GF-D8 (cell line): ENCODE measurements at regions not wholly inside any gene's neighbourhood (a gene's known extent, or its start where the extent isn't known, plus 50 kb on each side); places are given as distances from the start of the nearest gene placed in this dataset.

ENCODE experiments used
- DNase-seq: peaks from one replicate; lab custom pipeline; 2025; lab: John Stamatoyannopoulos, UW

- no peak for DNase-seq
These were observed 309.8 kb downstream of the AHR start for GRCh38 chr7:17608114-17608833.

- DNase-seq: no peak
These were observed 313.2 kb downstream of the AHR start for GRCh38 chr7:17611611-17612010.

- no peak for DNase-seq
These were observed 315.0 kb downstream of the AHR start for GRCh38 chr7:17613338-17614041.

- no peak for DNase-seq
These were observed 318.9 kb downstream of the AHR start for GRCh38 chr7:17617380-17617779.

- DNase-seq: no peak
These were observed 319.6 kb downstream of the AHR start for GRCh38 chr7:17617857-17618651.

GRCh38 chr7:17618652-17618974 lies 320.2 kb downstream of the AHR start:
- no peak for DNase-seq

GRCh38 chr7:17619196-17619818 lies 320.9 kb downstream of the AHR start:
- no peak for DNase-seq

GRCh38 chr7:17620566-17620965 lies 319.7 kb downstream of the SNX13 start:
- DNase-seq: no peak

GRCh38 chr7:17622451-17622850 lies 317.8 kb downstream of the SNX13 start:
- DNase-seq: no peak

GRCh38 chr7:17623546-17624185 lies 316.6 kb downstream of the SNX13 start:
- no peak for DNase-seq

- no peak for DNase-seq
These were observed 315.9 kb downstream of the SNX13 start for GRCh38 chr7:17624379-17624778.

- DNase-seq: no peak
These were observed 315.3 kb downstream of the SNX13 start for GRCh38 chr7:17625043-17625442.

GRCh38 chr7:17626235-17626634 lies 314.1 kb downstream of the SNX13 start:
- no peak for DNase-seq

GRCh38 chr7:17631061-17631460 lies 309.2 kb downstream of the SNX13 start:
- no peak for DNase-seq

- DNase-seq: no peak
These were observed 307.9 kb downstream of the SNX13 start for GRCh38 chr7:17632384-17632783.

- DNase-seq: no peak
These were observed 307.2 kb downstream of the SNX13 start for GRCh38 chr7:17633067-17633466.

GRCh38 chr7:17638727-17639126 lies 301.6 kb downstream of the SNX13 start:
- DNase-seq: no peak

GRCh38 chr7:17640730-17641377 lies 299.4 kb downstream of the SNX13 start:
- DNase-seq: no peak

GRCh38 chr7:17645500-17645899 lies 294.8 kb downstream of the SNX13 start:
- no peak for DNase-seq

- no peak for DNase-seq
These were observed 293.9 kb downstream of the SNX13 start for GRCh38 chr7:17646253-17646956.

- no peak for DNase-seq
These were observed 289.0 kb downstream of the SNX13 start for GRCh38 chr7:17651341-17651740.
